Lower lobe of right lung (tissue), 2 donors: ENCODE measurements at regions not wholly inside any gene's neighbourhood (a gene's known extent, or its start where the extent isn't known, plus 50 kb on each side); places are given as distances from the start of the nearest gene placed in this dataset.
A peak's percentile ranks its signal among the peaks of the same experiment; 100 is the strongest.
"Not testable (repeated sequence)": the region's sequence is repeated elsewhere in the genome, so short reads cannot be mapped to it uniquely, and the experiment has no call there.

ENCODE experiments used
- ATAC-seq, 2 donors: fragments of 200-7000 bp; cut with Tn5 transposase; one replicate each; pipeline ENCODE4 v1.9.1; 2020 to 2022; ENCODE audit warnings: mild to moderate bottlenecking in 2 of 2, moderate library complexity in 2 of 2
- DNase-seq: peaks from one replicate; pipeline ENCODE4 v3.0.0-alpha.2; 2020
- H3K27ac ChIP-seq: fragments of 200-600 bp; one replicate; pipeline ENCODE4 v1.8.0; 2022
- H3K27me3 ChIP-seq: fragments of 200-600 bp; one replicate; pipeline ENCODE4 v1.8.0; 2022; ENCODE audit warnings: low read depth
- H3K36me3 ChIP-seq: fragments of 200-600 bp; one replicate; pipeline ENCODE4 v1.8.0; 2022; ENCODE audit warnings: mild to moderate bottlenecking
- H3K4me1 ChIP-seq: fragments of 200-600 bp; one replicate; pipeline ENCODE4 v1.8.0; 2022
- H3K4me3 ChIP-seq: fragments of 200-600 bp; one replicate; pipeline ENCODE4 v1.8.0; 2022; ENCODE audit warnings: mild to moderate bottlenecking
- H3K9me3 ChIP-seq: fragments of 200-600 bp; one replicate; pipeline ENCODE4 v1.8.0; 2022
- intact Hi-C: fragments of 100-400 bp; cut with DNase I; formaldehyde crosslinking; loops from one replicate; pipeline ENCODE4 v1.11.0; 2022
- TF ChIP-seq, protein P1 (sequence below): fragments of 200-600 bp; IDR thresholded peaks from one replicate; pipeline ENCODE4 v1.8.0; 2022; ENCODE audit warnings: antibody characterized with exemption, mild to moderate bottlenecking
- donor health status: DM: no; HTN: yes; CAD: no; lungs with severe emphysema.

DNA sequence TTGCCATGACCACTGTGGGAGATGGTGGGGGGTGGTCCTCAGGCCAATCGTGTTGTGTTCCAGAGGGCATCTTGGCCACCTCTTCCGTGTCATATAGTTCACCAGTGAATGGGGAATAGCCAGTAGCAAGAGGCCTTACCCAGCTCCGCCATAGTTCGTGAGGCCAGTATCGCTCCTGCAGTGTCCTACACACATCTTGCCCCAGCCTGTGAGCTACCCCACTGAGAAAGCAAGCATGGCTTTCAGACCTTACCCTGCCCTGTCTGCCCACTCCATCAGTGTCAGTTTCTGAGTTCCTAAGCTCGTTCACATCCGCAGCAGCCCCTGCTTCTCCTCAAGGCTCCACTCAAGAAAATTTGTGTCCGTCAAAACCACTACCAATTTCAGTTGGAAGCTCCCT is 586.0 kb upstream of the PABPC5 start:
- H3K36me3 ChIP-seq, H3K4me3 ChIP-seq, intact Hi-C loops, ATAC-seq, H3K27me3 ChIP-seq, DNase-seq, H3K27ac ChIP-seq, H3K4me1 ChIP-seq, H3K9me3 ChIP-seq: not testable (repeated sequence)

DNA sequence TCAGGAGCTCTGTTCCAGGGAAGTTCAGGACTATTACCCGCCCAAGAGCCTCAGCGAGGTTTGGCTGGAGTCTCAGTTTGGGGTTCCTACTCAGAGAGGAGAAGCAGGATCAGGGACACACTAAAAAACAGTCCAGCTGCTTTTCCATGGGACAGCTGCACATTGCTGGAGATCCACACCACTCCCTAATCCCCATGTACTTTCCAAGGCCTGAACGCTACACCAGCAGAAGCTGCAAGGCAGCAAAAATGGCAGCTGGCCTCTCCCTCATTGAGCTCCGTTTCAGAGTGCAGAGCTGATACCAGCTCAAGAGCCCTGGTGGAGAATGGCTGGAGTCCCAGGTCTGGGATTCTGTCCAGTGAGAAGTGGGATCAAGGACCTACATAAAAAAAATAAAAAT is 551.2 kb upstream of the PABPC5 start:
- TF ChIP-seq, protein P1, sequence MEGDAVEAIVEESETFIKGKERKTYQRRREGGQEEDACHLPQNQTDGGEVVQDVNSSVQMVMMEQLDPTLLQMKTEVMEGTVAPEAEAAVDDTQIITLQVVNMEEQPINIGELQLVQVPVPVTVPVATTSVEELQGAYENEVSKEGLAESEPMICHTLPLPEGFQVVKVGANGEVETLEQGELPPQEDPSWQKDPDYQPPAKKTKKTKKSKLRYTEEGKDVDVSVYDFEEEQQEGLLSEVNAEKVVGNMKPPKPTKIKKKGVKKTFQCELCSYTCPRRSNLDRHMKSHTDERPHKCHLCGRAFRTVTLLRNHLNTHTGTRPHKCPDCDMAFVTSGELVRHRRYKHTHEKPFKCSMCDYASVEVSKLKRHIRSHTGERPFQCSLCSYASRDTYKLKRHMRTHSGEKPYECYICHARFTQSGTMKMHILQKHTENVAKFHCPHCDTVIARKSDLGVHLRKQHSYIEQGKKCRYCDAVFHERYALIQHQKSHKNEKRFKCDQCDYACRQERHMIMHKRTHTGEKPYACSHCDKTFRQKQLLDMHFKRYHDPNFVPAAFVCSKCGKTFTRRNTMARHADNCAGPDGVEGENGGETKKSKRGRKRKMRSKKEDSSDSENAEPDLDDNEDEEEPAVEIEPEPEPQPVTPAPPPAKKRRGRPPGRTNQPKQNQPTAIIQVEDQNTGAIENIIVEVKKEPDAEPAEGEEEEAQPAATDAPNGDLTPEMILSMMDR = no peak
- no peak overlapping the region for H3K27ac ChIP-seq
- ATAC-seq = no peak

DNA sequence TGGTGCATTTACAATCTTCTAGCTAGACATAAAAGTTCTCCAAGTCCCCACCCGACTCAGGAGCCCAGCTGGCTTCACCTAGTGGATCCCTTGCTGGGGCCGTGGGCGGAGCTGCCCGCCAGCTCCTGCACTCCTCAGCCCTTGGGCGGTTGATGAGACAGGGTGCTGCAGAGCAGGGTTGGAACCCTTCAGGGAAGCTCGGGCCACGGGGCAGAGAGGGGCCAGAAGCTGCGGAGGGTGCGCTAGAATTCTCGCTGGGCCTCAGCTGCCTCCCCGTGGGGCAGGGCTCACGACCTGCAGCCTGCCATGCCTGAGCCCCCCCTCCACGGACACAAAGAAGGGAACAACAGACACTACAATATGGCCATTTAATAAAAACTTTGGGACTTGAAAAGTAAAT is 519.8 kb upstream of the PABPC5 start:
- intact Hi-C loops, DNase-seq: not testable (repeated sequence)

More for the DNA sequence above, 551.2 kb upstream of the PABPC5 start:
- no peak overlapping the region for H3K4me3 ChIP-seq
- no peaks in the 10 kb centered on the region for H3K9me3 ChIP-seq
- no peak for DNase-seq
- intact Hi-C loops = no loop called here
- H3K27me3 ChIP-seq = no peaks in the 10 kb centered on the region
- no peaks in the 10 kb centered on the region for H3K4me1 ChIP-seq
- H3K36me3 ChIP-seq = no peaks in the 10 kb centered on the region

DNA sequence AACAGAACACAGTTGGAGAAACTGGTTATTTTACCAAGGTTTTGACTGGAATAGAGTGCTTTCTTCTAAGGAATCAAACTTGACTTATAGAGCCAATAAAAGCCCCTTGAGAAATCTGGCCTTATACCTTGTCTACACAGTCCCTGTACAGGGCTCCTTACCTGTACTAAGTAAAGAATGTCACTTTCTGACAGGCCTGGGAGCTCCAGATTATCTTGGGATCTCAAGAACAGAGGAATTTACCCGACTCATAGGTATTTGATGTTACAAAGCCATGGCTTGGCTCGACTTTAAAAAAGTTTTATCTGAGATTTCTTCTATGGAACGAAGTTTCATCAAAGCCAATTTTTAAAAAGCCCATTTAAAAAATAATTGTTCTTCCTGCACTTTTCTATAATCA is 487.8 kb upstream of the PABPC5 start:
- H3K4me1 ChIP-seq, H3K4me3 ChIP-seq, intact Hi-C loops, DNase-seq, H3K9me3 ChIP-seq, ATAC-seq, H3K27ac ChIP-seq, H3K27me3 ChIP-seq, H3K36me3 ChIP-seq: not testable (repeated sequence)

More for the DNA sequence above, 519.8 kb upstream of the PABPC5 start:
- not testable (repeated sequence) for H3K4me3 ChIP-seq, H3K36me3 ChIP-seq, H3K4me1 ChIP-seq, H3K27ac ChIP-seq, H3K27me3 ChIP-seq, H3K9me3 ChIP-seq, ATAC-seq

DNA sequence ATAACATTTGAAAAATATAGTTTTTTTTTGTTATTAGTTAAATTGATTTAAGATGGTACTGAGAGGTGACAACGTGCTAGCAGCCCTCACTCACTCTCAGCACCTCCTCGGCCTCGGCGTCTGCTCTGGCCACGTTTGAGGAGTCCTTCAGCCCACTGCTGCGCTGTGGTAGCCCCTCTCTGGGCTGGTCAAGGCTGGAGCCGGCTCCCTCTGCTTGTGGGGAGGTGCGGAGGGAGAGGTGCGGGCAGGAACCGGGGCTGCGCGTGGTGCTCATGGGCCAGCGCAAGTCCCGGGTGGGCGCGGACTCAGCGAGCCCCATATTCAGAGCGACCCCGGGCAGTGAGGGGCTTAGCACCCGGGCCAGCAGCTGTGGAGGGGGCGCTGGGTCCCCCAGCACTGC is 439.4 kb upstream of the PABPC5 start:
- H3K4me3 ChIP-seq, H3K36me3 ChIP-seq, H3K27ac ChIP-seq, ATAC-seq, DNase-seq, H3K27me3 ChIP-seq, intact Hi-C loops, H3K9me3 ChIP-seq, H3K4me1 ChIP-seq: not testable (repeated sequence)

DNA sequence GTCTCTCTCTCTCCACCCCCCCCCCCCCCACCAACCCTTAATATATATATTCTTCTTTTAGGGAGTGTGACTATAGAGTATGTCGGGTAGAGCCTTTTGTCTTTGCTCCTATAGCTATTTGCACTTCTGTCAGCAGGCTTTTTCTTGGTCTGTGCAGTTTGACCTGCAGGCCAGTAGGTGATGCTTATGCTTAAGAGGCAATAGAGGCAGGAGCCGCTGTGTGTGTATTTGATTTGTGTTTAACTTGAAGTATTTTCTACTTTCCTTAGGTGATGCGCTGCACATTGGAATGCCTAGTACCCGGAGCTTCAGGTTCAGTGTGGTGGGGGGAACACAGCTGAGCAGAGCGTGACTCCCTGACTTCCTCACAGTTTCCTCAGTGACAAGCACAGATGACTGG is 416.5 kb upstream of the PABPC5 start:
- H3K27me3 ChIP-seq, intact Hi-C loops, H3K27ac ChIP-seq, H3K36me3 ChIP-seq, H3K9me3 ChIP-seq, H3K4me1 ChIP-seq, H3K4me3 ChIP-seq, ATAC-seq, DNase-seq: not testable (repeated sequence)

DNA sequence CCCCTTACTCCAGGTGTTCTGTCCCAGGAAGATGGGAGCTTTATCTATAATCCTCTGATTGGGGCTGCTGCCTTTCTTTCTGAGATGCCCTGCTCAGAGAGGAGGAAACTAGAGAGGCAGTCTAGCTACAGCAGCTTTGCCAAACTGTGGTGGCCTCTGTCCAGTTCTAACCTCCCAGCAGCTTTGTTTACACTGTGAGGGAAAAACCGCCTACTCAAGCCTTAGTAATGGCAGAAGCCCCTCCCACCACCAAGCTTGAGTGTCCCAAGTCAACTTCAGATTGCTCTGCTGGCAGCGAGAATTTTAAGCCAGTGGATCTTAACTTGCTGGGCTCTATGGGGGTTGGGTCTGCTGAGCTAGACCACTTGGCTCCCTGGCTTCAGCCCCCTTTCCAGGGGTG is 394.9 kb upstream of the PABPC5 start:
- peak in 1 of 2 donors; percentile 28 for ATAC-seq
- Histone ChIP-seq H3K4me1 (no peaks in the 10 kb centered on the region), H3K36me3 (no peaks in the 10 kb centered on the region), H3K27me3 (no peaks in the 10 kb centered on the region), H3K27ac (no peak overlapping the region), H3K9me3 (no peaks in the 10 kb centered on the region), H3K4me3 (no peak overlapping the region)
- intact Hi-C loops = no loop called here
- TF ChIP-seq, protein P1 = no peak
- DNase-seq = no peak

DNA sequence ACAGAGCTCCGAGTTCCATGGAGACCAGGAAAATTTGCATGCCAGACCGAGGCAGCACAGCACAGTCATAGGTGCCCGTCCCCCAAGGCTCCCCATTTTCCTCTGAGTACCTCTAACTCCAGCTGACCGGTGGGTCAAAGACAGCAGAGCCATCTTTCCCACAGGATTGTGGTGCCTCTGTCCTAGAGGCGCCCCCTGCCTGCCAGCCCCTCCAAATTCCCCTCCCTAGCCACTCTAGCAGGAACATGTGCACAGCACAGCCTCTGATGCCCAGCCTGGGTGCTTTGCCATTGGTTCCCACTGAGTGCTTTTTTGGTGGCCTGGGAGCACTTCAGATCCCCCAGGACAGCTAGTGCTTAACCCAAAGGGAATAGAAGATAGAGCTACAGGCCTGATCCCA is 368.5 kb upstream of the PABPC5 start:
- Histone ChIP-seq H3K9me3 (no peaks in the 10 kb centered on the region), H3K4me3 (no peak overlapping the region), H3K36me3 (no peaks in the 10 kb centered on the region), H3K27ac (no peak overlapping the region), H3K4me1 (no peaks in the 10 kb centered on the region), H3K27me3 (no peaks in the 10 kb centered on the region)
- DNase-seq = no peak
- intact Hi-C loops = no loop called here
- TF ChIP-seq, protein P1 = no peak
- ATAC-seq = no peak
